Glutamatergic neuron (in vitro differentiated cells): ENCODE measurements at regions not wholly inside any gene's neighbourhood (a gene's known extent, or its start where the extent isn't known, plus 50 kb on each side); places are given as distances from the start of the nearest gene placed in this dataset.

ENCODE experiments used
- DNase-seq: peaks from one replicate; pipeline ENCODE4 v3.0.0; 2022
- H3K27ac Mint-ChIP-seq: one replicate; pipeline ENCODE4 v1.8.0; 2020; ENCODE audit warnings: mild to moderate bottlenecking, mixed read lengths, inconsistent platforms; ENCODE audit not compliant: unreplicated experiment
- H3K27me3 Mint-ChIP-seq: one replicate; pipeline ENCODE4 v1.8.0; 2020; ENCODE audit warnings: mild to moderate bottlenecking, moderate library complexity, mixed read lengths, inconsistent platforms; ENCODE audit not compliant: unreplicated experiment
- H3K36me3 Mint-ChIP-seq: one replicate; pipeline ENCODE4 v1.8.0; 2020; ENCODE audit warnings: mild to moderate bottlenecking, mixed read lengths, inconsistent platforms; ENCODE audit not compliant: unreplicated experiment
- H3K4me1 Mint-ChIP-seq: one replicate; pipeline ENCODE4 v1.8.0; 2020; ENCODE audit warnings: mild to moderate bottlenecking, low read depth, mixed read lengths, inconsistent platforms; ENCODE audit not compliant: unreplicated experiment
- H3K4me3 Mint-ChIP-seq: one replicate; pipeline ENCODE4 v1.8.0; 2020; ENCODE audit warnings: mild to moderate bottlenecking, mixed read lengths, inconsistent platforms; ENCODE audit not compliant: unreplicated experiment
- H3K9me3 Mint-ChIP-seq: one replicate; pipeline ENCODE4 v1.8.0; 2020; ENCODE audit warnings: mild to moderate bottlenecking, moderate library complexity, mixed read lengths, inconsistent platforms; ENCODE audit not compliant: unreplicated experiment
- TF ChIP-seq, protein P1 (sequence below): fragments of 200-600 bp; sonication (generic); IDR thresholded peaks from one replicate; pipeline ENCODE4 v1.5.0; 2021; ENCODE audit not compliant: partially characterized antibody, unreplicated experiment

DNA sequence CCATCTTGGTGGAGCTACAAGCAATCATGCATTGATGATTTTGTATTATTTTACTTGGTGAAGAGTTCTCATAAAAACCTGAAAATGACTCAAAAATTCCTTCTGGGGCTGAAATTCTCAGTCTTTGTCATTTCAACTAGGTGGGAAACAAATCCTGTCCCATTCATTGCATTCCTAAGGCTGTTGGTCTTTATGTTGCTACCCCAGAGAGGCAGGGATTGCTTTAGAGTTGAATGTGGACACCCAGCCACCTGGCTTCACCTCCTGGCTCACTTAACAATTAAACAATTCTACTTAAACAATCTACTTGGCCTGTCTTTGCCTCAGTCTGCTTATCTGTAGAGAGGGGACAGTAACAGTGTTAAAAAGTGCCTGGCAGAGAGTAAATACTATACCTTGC lies 117.3 kb upstream of the UBE3A start:
- no peaks in the 10 kb centered on the region for H3K9me3 Mint-ChIP-seq
- TF ChIP-seq, protein P1, sequence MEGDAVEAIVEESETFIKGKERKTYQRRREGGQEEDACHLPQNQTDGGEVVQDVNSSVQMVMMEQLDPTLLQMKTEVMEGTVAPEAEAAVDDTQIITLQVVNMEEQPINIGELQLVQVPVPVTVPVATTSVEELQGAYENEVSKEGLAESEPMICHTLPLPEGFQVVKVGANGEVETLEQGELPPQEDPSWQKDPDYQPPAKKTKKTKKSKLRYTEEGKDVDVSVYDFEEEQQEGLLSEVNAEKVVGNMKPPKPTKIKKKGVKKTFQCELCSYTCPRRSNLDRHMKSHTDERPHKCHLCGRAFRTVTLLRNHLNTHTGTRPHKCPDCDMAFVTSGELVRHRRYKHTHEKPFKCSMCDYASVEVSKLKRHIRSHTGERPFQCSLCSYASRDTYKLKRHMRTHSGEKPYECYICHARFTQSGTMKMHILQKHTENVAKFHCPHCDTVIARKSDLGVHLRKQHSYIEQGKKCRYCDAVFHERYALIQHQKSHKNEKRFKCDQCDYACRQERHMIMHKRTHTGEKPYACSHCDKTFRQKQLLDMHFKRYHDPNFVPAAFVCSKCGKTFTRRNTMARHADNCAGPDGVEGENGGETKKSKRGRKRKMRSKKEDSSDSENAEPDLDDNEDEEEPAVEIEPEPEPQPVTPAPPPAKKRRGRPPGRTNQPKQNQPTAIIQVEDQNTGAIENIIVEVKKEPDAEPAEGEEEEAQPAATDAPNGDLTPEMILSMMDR = no peak
- no peaks in the 10 kb centered on the region for H3K36me3 Mint-ChIP-seq
- no peak overlapping the region for H3K27ac Mint-ChIP-seq
- no peaks in the 10 kb centered on the region for H3K27me3 Mint-ChIP-seq
- H3K4me3 Mint-ChIP-seq = no peak overlapping the region
- no peak for DNase-seq
- no peaks in the 10 kb centered on the region for H3K4me1 Mint-ChIP-seq

DNA sequence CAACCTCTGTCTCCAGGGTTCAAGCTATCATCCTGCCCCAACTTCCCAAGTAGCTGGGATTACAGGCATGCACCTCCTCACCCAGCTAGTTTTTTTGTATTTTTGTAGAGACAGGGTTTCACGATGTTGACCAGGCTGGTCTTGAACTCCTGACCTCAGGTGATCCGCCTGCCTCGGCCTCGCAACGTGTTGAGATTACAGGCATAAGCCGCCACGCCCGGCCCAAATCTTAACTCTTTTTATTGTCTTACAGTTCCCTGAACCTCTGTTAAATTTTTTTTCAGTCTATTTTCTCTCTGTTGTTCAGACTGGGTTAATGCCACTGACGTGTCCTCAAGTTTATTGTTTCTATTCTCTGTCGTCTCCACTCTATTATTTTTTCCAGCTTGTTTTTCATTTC lies 115.8 kb upstream of the UBE3A start:
- no peaks in the 10 kb centered on the region for H3K4me1 Mint-ChIP-seq
- no peak overlapping the region for H3K27ac Mint-ChIP-seq
- H3K27me3 Mint-ChIP-seq = no peaks in the 10 kb centered on the region
- no peak for DNase-seq
- no peaks in the 10 kb centered on the region for H3K36me3 Mint-ChIP-seq
- H3K4me3 Mint-ChIP-seq = no peak overlapping the region
- no peaks in the 10 kb centered on the region for H3K9me3 Mint-ChIP-seq
- TF ChIP-seq, protein P1 = no peak

DNA sequence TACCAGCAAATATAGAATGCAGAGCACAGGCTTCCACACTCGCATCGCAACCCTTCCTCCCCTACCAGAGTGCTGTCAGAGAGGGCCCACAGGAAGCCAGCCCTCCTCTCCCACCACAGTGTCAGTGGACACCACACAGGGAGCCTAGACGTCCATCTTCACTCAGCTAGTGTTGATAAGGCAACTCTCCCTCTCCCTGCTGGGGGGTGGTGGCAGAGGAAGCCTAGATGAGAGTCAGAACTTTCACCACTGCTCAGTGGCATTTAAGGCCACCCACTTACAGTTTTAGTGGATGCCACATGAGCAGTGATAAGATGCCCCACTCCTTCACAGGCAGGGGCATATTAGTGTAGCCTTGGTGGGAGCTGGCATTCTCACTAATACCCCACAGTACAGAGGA lies 109.8 kb upstream of the UBE3A start:
- Mint-ChIP-seq H3K9me3 (no peaks in the 10 kb centered on the region), H3K36me3 (no peaks in the 10 kb centered on the region), H3K4me3 (no peak overlapping the region), H3K27ac (no peak overlapping the region), H3K27me3 (peaks cover under 1% of the 10 kb centered on the region), H3K4me1 (no peaks in the 10 kb centered on the region)
- DNase-seq = no peak
- TF ChIP-seq, protein P1 = no peak

DNA sequence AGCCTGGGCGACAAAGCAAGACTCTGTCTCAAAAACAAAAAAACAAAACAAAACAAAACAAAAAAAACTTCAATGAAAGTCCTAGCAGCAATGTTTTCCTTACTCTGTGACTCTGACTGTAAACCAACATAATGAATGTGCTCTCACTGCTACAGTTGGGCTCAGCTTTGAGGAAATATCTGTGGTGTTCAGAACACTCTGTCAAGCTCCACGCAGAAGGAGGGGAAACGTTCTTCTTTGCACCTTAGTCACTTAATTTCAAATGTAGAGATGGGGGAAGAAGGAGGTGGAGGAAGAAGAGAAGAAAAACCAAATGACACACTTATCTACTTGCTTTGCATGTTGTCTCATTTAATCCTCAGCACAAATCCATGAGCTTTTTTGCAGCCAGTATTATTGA lies 107.1 kb upstream of the UBE3A start:
- peaks cover 5% of the 10 kb centered on the region for H3K4me1 Mint-ChIP-seq
- no peak overlapping the region for H3K27ac Mint-ChIP-seq
- peaks cover 2% of the 10 kb centered on the region for H3K27me3 Mint-ChIP-seq
- TF ChIP-seq, protein P1 = no peak
- H3K36me3 Mint-ChIP-seq = no peaks in the 10 kb centered on the region
- no peaks in the 10 kb centered on the region for H3K9me3 Mint-ChIP-seq
- no peak for DNase-seq
- H3K4me3 Mint-ChIP-seq = no peak overlapping the region

DNA sequence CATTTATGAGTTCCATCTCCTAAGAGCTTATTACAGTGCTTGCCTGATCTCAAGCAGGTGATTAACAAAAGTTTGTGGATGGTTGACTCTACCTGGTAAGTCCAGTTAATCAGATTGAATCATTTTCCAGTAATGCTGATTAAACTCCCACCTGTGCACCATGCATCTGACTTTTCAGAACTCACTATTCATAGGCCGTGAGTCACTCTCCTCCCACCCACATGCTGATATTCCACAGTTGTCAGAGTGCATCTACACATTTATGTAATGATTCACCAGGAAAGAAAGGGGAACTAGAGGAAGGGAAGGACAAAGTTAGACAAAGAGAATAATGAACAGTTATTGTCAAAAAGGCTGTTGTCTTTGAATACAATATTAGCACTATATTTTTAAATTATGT lies 106.2 kb upstream of the UBE3A start:
- no peaks in the 10 kb centered on the region for H3K9me3 Mint-ChIP-seq
- no peak for DNase-seq
- TF ChIP-seq, protein P1 = no peak
- no peak overlapping the region for H3K27ac Mint-ChIP-seq
- no peaks in the 10 kb centered on the region for H3K36me3 Mint-ChIP-seq
- peaks cover 5% of the 10 kb centered on the region for H3K4me1 Mint-ChIP-seq
- no peak overlapping the region for H3K4me3 Mint-ChIP-seq
- H3K27me3 Mint-ChIP-seq = peaks cover 2% of the 10 kb centered on the region
